ENCODE measurements at regions not wholly inside any gene's neighbourhood (a gene's known extent, or its start where the extent isn't known, plus 50 kb on each side); places are given as distances from the start of the nearest gene placed in this dataset.
"Not testable (repeated sequence)": the region's sequence is repeated elsewhere in the genome, so short reads cannot be mapped to it uniquely, and the experiment has no call there.

GRCh38 chr3:107221856-107222255 is 155.4 kb upstream of the CCDC54 start:
- DNase-seq (ENCODE audit: low spot score), result no peak

DNA sequence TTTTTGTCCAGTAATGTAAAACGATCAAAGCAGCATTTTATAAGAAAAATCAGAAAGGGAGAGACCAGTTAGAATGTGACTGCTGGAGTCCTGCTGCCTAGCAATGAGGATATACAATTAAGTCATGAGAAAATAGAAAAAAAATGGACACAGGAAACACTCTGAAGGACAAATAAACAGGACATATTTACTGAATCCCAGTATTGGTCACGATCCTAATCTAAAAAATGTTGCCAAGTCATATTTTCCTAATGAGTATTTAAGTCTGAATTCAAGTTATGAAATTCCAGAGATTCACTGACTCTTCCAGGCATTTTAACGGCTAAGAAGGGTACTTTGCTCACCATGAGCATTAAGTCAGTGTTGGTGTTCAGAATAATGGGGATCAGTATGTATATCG is 154.3 kb upstream of the CCDC54 start:
- DNase-seq (ENCODE audit: low spot score), result no peak

DNA sequence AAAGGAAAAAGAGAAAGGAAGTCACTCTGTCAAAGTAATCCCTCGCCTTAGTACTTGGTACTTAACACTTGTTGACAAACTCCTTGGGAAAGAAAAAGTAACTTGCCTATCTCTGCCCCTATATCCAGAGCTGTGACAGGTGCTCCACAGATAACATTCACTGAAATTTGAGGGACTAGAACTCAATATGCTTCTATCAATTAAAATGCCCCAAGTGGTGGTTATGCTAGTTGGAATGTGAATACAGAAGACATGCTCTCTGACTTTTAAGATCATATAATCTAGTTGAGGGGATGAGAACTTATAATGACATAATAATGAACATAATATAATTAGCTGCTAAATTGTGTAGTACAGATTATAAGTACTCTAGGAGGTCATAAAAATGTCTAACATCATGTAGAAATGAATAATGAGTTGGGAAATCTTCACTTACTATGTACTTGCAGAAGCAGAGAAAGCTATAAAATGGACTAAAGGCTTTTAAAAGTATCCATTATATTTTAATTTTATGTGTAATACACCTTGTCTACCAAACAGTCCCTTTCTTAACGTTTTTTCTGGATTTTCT is 153.1 kb upstream of the CCDC54 start:
- DNase-seq (ENCODE audit: low spot score), result no peak

- DNase-seq (ENCODE audit: low spot score), result no peak
Observed at GRCh38 chr3:107227091-107227490, 150.1 kb upstream of the CCDC54 start.

- not testable (repeated sequence) for DNase-seq (ENCODE audit: low spot score)
Observed at GRCh38 chr3:107233877-107234276, 143.4 kb upstream of the CCDC54 start.

DNA sequence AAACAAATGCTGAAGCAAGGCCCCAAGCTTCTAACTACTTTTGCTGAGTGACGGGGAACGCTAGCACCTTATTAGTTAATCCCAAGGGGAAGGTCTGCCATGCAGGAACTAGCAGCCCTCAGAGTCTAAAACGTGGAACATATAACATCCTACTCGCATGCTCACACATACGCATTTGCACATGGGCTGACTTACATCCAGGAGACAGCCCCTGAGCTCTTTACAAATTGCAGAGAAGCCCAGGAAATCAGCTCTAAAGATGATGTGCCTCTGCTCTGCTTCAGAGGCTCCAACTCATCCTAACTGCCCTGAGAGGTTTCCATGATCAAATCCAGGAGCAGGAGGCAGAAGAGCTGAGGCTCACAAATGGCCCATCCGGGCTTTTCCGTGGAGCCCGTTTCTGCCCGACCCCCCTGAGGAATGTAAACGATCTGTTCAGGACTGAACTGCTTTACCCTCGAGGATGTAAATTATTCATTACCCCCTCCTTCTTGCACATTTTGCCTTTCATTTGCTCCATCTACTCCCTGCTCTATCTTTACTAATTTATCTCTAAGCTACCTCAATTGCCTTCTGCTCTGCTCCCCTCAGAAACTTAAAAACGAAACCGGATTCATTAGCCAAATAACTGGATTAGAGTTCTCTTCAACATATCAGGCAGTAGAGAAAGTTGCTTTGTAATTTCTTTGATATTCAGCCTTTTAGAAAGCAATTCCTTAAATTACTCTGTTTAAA is 141.9 kb upstream of the CCDC54 start:
- DNase-seq (ENCODE audit: low spot score), result no peak

GRCh38 chr3:107235928-107236315 is 141.3 kb upstream of the CCDC54 start:
- peak; percentile 75 for DNase-seq (ENCODE audit: low spot score)

DNA sequence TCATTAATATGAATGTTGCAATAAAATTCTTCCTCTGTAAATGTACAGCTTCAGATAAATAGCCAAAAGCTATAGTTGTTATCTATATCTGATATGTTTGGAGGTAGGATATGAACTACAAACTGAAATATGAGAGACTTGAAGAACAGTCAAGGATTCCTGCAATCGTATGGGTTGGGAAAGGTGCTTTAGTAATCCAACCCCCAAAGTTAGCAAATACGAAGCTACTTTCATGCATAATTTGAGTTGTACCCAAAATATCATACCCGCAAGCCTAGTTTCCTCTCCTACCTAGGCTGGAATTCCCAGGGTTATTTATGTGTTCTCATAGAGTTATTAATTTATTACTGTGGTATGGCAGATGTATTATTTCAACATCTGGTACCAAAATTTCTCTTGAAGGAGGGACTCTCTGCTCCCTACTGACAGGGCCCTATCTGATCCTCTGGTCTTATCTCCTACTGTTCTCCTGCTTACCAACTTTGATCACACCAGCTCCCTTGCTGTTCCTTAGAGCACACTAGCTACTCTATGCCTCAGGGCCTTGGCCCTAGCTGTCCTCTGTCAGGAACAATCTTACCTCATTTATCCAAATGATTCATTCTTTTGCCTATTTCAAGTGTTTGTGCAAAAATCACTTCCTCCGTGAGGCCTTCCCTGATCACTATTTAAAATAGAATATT is 140.4 kb upstream of the CCDC54 start:
- DNase-seq (ENCODE audit: low spot score), result no peak

DNA sequence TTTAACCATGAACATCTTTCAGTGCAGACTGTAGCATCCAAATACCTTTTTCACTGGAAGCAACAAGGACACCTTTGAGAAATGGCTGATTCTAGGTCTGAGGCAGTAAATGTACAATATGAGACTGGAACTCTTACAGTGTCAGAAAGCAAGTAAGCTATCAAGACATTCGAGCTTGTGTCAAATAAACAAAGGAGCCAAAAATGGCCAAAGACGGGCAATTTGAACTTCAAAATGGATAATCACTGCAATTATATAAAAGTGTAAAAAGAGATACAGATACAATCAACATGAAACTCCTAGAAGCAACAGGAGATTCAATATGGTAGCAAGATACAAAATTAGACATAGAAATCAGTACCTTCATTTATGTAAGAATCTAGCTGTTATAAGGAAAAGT is 138.5 kb upstream of the CCDC54 start:
- no peak for DNase-seq (ENCODE audit: low spot score)

- DNase-seq (ENCODE audit: low spot score), result no peak
Observed at GRCh38 chr3:107239703-107240102, 137.5 kb upstream of the CCDC54 start.

GRCh38 chr3:107240183-107241091 is 136.8 kb upstream of the CCDC54 start:
- DNase-seq (ENCODE audit: low spot score), result peak; percentile 76

GRCh38 chr3:107241217-107241616 is 136.0 kb upstream of the CCDC54 start:
- peak; percentile 37 for DNase-seq (ENCODE audit: low spot score)

GRCh38 chr3:107242579-107242978 is 134.7 kb upstream of the CCDC54 start:
- DNase-seq (ENCODE audit: low spot score), result no peak

DNA sequence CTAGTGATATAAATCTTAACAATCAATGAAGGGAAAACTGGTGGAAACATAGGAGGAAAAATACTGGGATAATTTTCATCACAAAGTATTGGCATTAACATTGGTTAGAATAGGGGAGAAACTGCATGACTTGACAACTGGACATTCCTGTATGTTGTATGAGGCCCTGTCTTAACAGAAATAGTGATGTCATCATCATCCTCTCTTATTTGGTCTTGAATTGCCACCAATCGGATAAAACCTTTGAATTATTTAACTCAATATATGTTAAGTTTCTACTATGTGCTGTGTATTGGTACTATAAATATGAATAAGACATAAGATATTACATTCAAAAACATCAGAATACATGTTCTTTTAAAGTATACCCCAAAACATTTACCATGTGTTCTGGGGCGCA is 130.1 kb upstream of the CCDC54 start:
- no peak for DNase-seq (ENCODE audit: low spot score)

DNA sequence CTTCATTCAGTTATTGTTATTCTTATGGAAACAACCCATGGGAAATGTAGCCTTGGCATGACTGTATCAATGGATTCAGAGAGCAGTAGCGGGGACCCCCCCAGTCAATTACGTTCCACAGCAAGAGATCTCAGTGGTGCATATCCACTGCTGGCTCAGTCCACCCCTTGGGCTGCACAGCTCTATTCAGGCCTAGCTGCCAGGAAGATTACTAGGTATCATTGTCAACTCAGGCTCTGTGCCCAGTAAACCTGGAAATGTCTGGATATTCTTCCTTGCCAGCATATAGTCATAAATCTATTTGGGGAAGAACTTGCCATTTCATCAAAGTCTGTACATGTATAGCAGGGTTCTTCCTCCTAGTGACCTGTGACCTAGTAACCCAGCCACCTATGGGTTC is 128.1 kb upstream of the CCDC54 start:
- DNase-seq (ENCODE audit: low spot score), result no peak

GRCh38 chr3:107250221-107250620 is 127.0 kb upstream of the CCDC54 start:
- DNase-seq (ENCODE audit: low spot score), result no peak

GRCh38 chr3:107251819-107252218 is 125.4 kb upstream of the CCDC54 start:
- no peak for DNase-seq (ENCODE audit: low spot score)

DNA sequence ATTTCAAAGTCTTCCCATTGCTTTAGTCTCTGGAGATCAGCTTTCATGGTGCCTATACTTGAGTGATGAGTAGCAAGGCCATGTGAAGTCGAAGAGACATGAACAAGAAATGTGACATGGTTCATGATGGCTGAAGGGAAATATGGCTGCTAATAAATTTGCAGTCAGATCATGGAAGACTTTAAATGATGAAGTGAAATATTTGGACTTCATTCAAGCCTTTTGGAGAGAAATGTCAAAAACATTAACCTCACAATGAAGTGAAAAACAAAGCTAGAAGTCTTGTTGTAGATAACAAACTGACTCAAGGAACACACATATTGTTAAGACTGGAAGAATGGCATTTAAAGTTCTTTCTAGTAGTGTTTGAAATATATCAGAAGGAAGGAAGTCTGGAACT is 120.3 kb upstream of the CCDC54 start:
- no peak for DNase-seq (ENCODE audit: low spot score)

GRCh38 chr3:107258300-107258699 is 118.9 kb upstream of the CCDC54 start:
- no peak for DNase-seq (ENCODE audit: low spot score)

GRCh38 chr3:107260207-107260606 is 117.0 kb upstream of the CCDC54 start:
- DNase-seq (ENCODE audit: low spot score), result no peak

GRCh38 chr3:107263269-107264021 is 113.8 kb upstream of the CCDC54 start:
- no peak for DNase-seq (ENCODE audit: low spot score)

- no peak for DNase-seq (ENCODE audit: low spot score)
Observed at GRCh38 chr3:107264888-107265287, 112.4 kb upstream of the CCDC54 start.
